ENCODE measurements at regions not wholly inside any gene's neighbourhood (a gene's known extent, or its start where the extent isn't known, plus 50 kb on each side); places are given as distances from the start of the nearest gene placed in this dataset.

DNA sequence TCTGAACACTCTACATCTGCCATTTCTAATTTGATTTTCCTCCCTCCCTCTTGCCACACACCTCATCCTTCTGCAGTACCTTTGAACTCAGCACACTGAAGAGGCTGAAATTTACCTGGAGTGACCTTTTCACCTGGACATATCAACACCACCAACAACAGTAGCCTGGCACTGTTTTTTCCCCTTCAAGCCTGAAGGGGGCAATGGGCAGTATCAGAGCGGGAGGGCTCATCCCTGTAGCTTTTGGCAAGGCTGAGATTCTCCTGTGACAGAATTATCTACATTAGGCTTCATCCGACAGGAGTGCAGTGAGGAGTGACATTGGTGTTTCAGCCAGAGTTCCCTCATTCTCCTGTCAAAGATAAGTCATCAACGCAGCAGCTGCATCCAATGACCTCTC is 312.8 kb upstream of the SPTLC3 start:
- TF ChIP-seq, protein P1, sequence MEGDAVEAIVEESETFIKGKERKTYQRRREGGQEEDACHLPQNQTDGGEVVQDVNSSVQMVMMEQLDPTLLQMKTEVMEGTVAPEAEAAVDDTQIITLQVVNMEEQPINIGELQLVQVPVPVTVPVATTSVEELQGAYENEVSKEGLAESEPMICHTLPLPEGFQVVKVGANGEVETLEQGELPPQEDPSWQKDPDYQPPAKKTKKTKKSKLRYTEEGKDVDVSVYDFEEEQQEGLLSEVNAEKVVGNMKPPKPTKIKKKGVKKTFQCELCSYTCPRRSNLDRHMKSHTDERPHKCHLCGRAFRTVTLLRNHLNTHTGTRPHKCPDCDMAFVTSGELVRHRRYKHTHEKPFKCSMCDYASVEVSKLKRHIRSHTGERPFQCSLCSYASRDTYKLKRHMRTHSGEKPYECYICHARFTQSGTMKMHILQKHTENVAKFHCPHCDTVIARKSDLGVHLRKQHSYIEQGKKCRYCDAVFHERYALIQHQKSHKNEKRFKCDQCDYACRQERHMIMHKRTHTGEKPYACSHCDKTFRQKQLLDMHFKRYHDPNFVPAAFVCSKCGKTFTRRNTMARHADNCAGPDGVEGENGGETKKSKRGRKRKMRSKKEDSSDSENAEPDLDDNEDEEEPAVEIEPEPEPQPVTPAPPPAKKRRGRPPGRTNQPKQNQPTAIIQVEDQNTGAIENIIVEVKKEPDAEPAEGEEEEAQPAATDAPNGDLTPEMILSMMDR (IDR thresholded peaks at IDR 0.05), result no peak
- no peak for TF ChIP-seq POLR2A (IDR thresholded peaks at IDR 0.05)

All from lower leg skin (tissue), 3 donors.